Cerebellar cortex (tissue), 1 donor: ENCODE measurements at regions not wholly inside any gene's neighbourhood (a gene's known extent, or its start where the extent isn't known, plus 50 kb on each side); places are given as distances from the start of the nearest gene placed in this dataset.
"Not testable (repeated sequence)": the region's sequence is repeated elsewhere in the genome, so short reads cannot be mapped to it uniquely, and the experiment has no call there.

Experiments
- DNase-seq: peaks from one replicate; pipeline ENCODE4 v3.0.0-alpha.2; 2015; ENCODE audit warnings: low spot score

- DNase-seq: no peak
Observed at GRCh38 chr1:113185463-113186104, 112.6 kb downstream of the LRIG2 start.

GRCh38 chr1:113190078-113190477 lies 117.1 kb downstream of the LRIG2 start:
- no peak for DNase-seq

DNA sequence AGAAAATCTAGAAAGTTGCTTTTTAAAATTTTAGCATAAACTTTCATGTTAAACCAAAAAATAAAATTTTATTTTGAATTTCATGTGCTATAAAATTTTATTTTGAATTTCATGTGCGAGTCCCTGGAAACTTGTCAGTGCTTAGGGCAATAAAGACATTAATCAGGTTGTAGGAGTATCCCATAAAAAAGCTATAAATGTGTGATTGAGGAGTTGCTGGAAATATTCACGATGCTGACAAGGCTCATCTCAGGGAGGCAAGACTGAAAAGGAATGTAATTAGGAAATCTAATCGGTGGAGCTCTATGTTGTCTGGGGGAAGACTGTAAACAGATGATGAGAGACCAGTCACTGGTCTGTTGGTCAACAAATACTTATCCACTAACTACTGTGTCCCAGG lies 117.9 kb downstream of the LRIG2 start:
- no peak for DNase-seq

DNA sequence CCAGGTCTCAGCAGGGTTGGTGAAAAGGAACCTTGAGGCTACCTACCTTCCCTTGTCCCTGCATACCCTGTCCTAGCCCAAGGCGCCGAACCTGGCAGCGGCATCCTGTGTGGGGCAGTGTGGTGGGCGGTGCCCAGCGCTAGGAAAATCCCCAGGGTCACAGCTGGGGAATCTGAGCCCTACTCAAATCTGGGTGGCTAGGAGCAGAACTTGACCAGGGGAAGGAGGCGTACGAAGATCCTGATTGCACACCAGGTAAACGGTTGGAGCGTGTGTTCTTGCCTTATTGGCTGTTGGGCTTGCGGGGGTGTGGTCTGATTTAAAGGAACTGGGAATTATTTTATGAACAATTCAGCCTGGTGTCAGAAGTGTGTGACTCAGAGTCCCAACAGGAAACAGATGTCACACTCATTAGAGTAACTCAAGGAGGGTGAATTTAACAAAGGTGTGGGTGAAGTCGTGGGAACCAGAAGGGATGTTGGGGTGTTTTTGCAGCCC lies 118.6 kb downstream of the LRIG2 start:
- no peak for DNase-seq

- DNase-seq: no peak
Observed at GRCh38 chr1:113192242-113192641, 119.2 kb downstream of the LRIG2 start.

GRCh38 chr1:113192980-113193379 lies 120.0 kb downstream of the LRIG2 start:
- DNase-seq: no peak

DNA sequence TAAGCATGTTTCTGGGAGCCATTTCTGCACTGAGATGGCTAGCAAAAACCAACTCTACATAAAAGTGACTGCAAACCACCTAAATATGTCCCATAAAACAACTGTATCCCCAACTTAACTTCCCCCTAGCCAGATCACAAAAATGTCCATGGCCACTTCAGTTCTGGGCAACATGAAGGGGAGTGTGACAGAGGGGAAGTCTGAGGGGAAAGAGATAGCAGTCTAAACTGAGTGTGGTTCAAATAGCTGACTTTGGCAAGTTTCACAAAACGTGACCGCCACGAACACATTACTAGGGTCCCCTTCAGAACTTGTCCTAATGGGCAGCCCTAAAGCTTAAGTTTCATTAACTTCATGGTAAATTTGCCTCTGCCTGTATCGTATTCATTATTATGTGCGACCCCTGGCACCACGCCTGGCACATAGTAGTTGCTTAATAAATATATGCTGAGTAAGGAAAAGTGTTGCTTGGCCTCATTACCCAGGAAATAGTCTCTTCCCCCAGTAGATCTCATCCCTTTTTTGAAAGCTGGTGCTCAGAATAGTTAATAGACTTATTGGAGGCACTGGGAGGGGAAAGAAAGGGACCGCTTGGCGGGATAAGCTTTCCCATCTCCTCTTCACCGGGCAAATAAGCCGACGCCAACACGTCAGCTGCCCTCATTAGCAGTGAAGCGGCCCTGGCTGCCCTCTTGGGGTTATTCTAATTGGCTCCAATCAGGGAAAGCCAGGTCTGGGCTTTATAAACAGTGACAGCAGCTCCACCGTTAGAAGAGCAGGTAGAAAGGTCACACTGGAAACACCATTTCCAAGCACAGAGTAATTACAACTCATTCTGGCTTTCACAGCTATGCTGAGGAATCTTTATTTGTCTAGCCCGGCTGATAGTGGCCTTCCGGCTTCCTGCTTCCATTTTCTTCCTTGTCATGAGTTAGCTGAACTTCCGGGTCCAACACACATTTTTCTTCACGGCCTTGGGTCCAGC lies 122.1 kb downstream of the LRIG2 start:
- no peak for DNase-seq

DNA sequence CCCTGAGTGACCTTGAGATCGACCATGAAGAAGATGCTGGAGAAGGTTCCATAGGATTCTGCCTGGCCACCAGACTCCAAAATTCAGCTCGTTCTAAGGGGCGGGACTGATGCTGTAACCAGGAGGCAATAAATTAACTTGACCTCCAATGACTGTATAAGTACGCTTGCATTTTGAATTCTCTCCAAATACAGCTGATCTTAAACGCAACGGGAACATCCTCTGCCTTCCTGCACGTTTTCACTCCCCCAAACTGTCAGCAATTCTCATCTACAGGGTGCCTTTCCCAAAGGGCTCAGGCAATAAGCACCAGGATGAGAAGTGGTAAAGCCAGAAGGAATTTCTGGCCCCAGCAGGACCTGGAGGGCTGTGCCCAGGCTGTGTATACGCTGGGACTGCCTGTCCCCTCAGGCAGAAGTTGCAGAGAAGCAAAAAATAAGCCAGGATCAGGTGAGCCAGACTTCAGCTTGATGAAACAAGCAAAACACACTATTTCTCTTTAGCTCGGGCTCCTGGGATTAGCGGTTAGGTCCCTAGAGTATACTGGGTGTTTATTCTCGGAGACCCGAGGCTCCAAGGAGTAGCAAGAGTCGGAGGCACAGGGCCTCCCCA lies 124.8 kb downstream of the LRIG2 start:
- DNase-seq: no peak

DNA sequence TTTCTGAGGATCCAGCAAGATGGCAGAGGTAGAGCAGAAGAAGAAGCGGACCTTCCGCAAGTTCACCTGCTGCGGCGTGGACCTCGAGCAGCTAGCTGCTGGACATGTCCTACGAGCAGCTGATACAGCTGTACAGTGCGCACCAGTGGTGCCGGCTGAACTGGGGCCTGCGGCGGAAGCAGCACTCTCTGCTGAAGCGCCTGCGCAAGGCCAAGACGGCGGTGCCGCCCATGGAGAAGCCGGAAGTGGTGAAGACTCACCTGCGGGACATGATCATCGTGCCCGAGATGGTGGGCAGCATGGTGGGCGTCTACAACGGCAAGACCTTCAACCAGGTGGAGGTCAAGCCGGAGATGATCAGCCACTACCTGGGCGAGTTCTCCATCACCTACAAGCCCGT lies 125.8 kb downstream of the LRIG2 start:
- DNase-seq: no peak

GRCh38 chr1:113199760-113200455 lies 126.9 kb downstream of the LRIG2 start:
- DNase-seq: peak; percentile 1

- no peak for DNase-seq
Observed at GRCh38 chr1:113201560-113201959, 128.6 kb downstream of the LRIG2 start.

- no peak for DNase-seq
Observed at GRCh38 chr1:113205980-113206766, 133.2 kb downstream of the LRIG2 start.

DNA sequence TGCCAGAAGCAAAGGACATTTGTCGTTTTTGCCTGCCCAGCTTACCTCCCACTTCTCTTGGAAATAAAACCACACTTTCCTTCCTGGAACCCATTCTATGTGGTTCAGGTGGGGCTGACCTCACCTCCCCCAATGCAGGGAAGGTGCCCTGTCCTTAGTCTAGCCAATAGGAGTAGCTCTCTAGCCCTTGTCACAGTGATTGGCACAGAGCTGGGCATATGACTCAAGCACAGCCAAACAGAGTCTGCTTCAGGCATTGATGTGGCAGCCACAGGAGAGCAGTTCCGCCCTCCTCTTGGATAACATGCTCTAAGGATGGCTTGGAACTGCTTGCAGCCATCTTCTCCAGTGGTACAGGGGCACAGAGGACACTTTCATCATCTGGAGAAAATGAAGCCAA lies 134.0 kb downstream of the LRIG2 start:
- no peak for DNase-seq

GRCh38 chr1:113207457-113207856 lies 134.5 kb downstream of the LRIG2 start:
- DNase-seq: no peak

- DNase-seq: not testable (repeated sequence)
Observed at GRCh38 chr1:113208425-113208824, 135.4 kb downstream of the LRIG2 start.

DNA sequence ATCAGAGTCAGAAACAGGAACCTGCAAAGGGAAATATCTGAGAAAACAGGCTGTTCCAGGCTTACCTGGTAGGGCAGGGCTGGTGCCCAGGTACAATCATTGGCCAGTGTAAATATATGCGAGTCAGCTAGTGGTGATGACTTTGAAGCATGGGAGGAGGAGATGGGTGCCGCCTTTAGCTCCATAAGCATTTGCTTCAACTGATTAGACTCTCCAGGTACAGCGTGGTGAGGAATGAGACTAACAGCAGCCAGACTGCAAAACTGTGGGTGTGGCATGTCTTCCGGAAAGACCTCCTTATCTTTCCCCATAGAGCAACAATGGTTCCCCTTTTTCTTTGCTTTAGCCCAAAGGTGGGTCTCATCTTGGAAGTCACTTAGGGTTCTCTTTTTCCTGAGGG lies 137.2 kb downstream of the LRIG2 start:
- DNase-seq: no peak

GRCh38 chr1:113211467-113211866 lies 138.5 kb downstream of the LRIG2 start:
- DNase-seq: no peak

DNA sequence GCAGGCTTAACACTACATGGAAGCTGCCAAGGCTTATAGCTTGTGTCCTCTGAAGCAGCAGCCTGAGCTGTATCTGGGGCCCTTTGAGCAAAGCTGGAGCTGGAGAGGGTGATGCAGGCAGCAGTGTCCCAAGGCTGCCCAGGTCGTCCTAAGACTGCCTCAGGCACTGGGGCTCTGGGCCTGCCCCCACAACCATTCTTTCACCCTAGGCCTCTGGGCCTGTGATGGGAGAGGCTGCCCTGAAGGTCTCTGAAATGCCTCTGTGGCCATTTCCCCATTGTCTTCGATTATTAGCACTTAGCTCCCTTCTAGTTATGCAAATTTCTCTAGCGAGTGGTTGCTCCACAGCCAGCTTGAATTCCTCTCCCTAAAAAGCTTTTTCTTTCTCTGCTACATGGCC lies 142.0 kb downstream of the LRIG2 start:
- DNase-seq: no peak

DNA sequence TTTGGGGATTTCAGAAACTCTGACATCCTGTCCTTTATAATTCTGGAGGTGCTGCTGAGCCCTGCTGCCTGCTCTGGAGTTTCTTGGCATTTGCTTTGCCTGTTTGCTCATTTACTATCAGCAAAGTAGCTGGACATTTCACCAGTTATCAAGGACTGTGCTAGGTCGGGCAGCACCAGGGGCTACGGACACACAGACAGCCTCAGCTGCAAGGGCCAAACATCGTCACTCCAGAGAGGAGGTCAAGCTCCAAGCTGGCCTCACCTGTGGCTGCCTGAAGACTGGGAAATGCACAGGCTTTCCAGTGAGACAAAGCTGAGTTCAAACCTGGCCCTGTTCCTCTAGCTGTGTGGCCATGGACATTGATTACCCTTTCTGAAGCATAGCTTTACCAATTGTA lies 143.7 kb downstream of the LRIG2 start:
- no peak for DNase-seq

GRCh38 chr1:113217447-113218208 lies 144.6 kb downstream of the LRIG2 start:
- no peak for DNase-seq

- DNase-seq: no peak
Observed at GRCh38 chr1:113219377-113219776, 146.4 kb downstream of the LRIG2 start.
